ENCODE measurements at regions not wholly inside any gene's neighbourhood (a gene's known extent, or its start where the extent isn't known, plus 50 kb on each side); places are given as distances from the start of the nearest gene placed in this dataset.
A peak's percentile ranks its signal among the peaks of the same experiment; 100 is the strongest.

GRCh38 chr1:37393173-37394120, 80.9 kb upstream of the ZC3H12A start:
- peak overlapping the region; percentile 69 for H3K27ac ChIP-seq
- no peaks in the 10 kb centered on the region for H3K9me3 ChIP-seq (ENCODE audit: severe bottlenecking)
- no peak overlapping the region for H3K4me3 ChIP-seq (ENCODE audit: low read depth, low read length)
- no peaks in the 10 kb centered on the region for H3K27me3 ChIP-seq (ENCODE audit: insufficient read depth, low read depth, severe bottlenecking)
- no peaks in the 10 kb centered on the region for H3K36me3 ChIP-seq
- peak; percentile 47 for TF ChIP-seq CTCF (IDR thresholded peaks at IDR 0.05; ENCODE audit: low read depth, low read length)
- peak; percentile 68 for DNase-seq

- H3K9me3 ChIP-seq (ENCODE audit: severe bottlenecking): no peaks in the 10 kb centered on the region
- H3K27ac ChIP-seq: peak overlapping the region; percentile 77
- H3K36me3 ChIP-seq: no peaks in the 10 kb centered on the region
- peak; percentile 54 for TF ChIP-seq CTCF (IDR thresholded peaks at IDR 0.05; ENCODE audit: low read depth, low read length)
- no peaks in the 10 kb centered on the region for H3K27me3 ChIP-seq (ENCODE audit: insufficient read depth, low read depth, severe bottlenecking)
- peak; percentile 89 for DNase-seq
- peak overlapping the region; percentile 35 for H3K4me3 ChIP-seq (ENCODE audit: low read depth, low read length)
These were observed 79.6 kb upstream of the ZC3H12A start for GRCh38 chr1:37394574-37395464.

GRCh38 chr1:37398096-37398495, 76.3 kb upstream of the ZC3H12A start:
- no peaks in the 10 kb centered on the region for H3K27me3 ChIP-seq (ENCODE audit: insufficient read depth, low read depth, severe bottlenecking)
- no peak for DNase-seq
- no peak overlapping the region for H3K4me3 ChIP-seq (ENCODE audit: low read depth, low read length)
- no peak for TF ChIP-seq CTCF (IDR thresholded peaks at IDR 0.05; ENCODE audit: low read depth, low read length)
- H3K9me3 ChIP-seq (ENCODE audit: severe bottlenecking): no peaks in the 10 kb centered on the region
- no peaks in the 10 kb centered on the region for H3K36me3 ChIP-seq
- H3K27ac ChIP-seq: no peak overlapping the region

- Histone ChIP-seq H3K27ac (no peak overlapping the region), H3K27me3 (ENCODE audit: insufficient read depth, low read depth, severe bottlenecking) (no peaks in the 10 kb centered on the region), H3K9me3 (ENCODE audit: severe bottlenecking) (no peaks in the 10 kb centered on the region), H3K4me3 (ENCODE audit: low read depth, low read length) (no peak overlapping the region), H3K36me3 (no peaks in the 10 kb centered on the region)
- no peak for DNase-seq
- no peak for TF ChIP-seq CTCF (IDR thresholded peaks at IDR 0.05; ENCODE audit: low read depth, low read length)
These were observed 75.2 kb upstream of the ZC3H12A start for GRCh38 chr1:37399205-37399604.

- Histone ChIP-seq H3K27me3 (ENCODE audit: insufficient read depth, low read depth, severe bottlenecking) (no peaks in the 10 kb centered on the region), H3K9me3 (ENCODE audit: severe bottlenecking) (no peaks in the 10 kb centered on the region), H3K4me3 (ENCODE audit: low read depth, low read length) (no peak overlapping the region), H3K36me3 (no peaks in the 10 kb centered on the region), H3K27ac (no peak overlapping the region)
- TF ChIP-seq CTCF (IDR thresholded peaks at IDR 0.05; ENCODE audit: low read depth, low read length): no peak
- no peak for DNase-seq
These were observed 74.4 kb upstream of the ZC3H12A start for GRCh38 chr1:37399830-37400464.

All from WERI-Rb-1 (cell line).